HG02884 (cell line): ENCODE measurements at regions not wholly inside any gene's neighbourhood (a gene's known extent, or its start where the extent isn't known, plus 50 kb on each side); places are given as distances from the start of the nearest gene placed in this dataset.
"Not testable (repeated sequence)": the region's sequence is repeated elsewhere in the genome, so short reads cannot be mapped to it uniquely, and the experiment has no call there.

Source experiments
- ATAC-seq: cut with Tn5 transposase; IDR thresholded peaks from one replicate; pipeline ENCODE4 v1.9.1; 2021; ENCODE audit warnings: mild to moderate bottlenecking, moderate library complexity; ENCODE audit not compliant: unreplicated experiment

- ATAC-seq, result no peak
Measured at GRCh38 chr7:68748934-68749900, 849.1 kb upstream of the AUTS2 start.

GRCh38 chr7:68752485-68753178 lies 845.6 kb upstream of the AUTS2 start:
- ATAC-seq, result no peak

- no peak for ATAC-seq
Measured at GRCh38 chr7:68754414-68754813, 843.9 kb upstream of the AUTS2 start.

- ATAC-seq, result no peak
Measured at GRCh38 chr7:68756986-68757495, 841.2 kb upstream of the AUTS2 start.

GRCh38 chr7:68760556-68760955 lies 837.7 kb upstream of the AUTS2 start:
- no peak for ATAC-seq

- ATAC-seq, result no peak
Measured at GRCh38 chr7:68767462-68767861, 830.8 kb upstream of the AUTS2 start.

- no peak for ATAC-seq
Measured at GRCh38 chr7:68770649-68771048, 827.6 kb upstream of the AUTS2 start.

GRCh38 chr7:68776326-68776725 lies 821.9 kb upstream of the AUTS2 start:
- ATAC-seq, result no peak

GRCh38 chr7:68783684-68784083 lies 814.6 kb upstream of the AUTS2 start:
- no peak for ATAC-seq

GRCh38 chr7:68785036-68785435 lies 813.2 kb upstream of the AUTS2 start:
- no peak for ATAC-seq

GRCh38 chr7:68787566-68787965 lies 810.7 kb upstream of the AUTS2 start:
- ATAC-seq, result no peak

GRCh38 chr7:68788529-68788928 lies 809.7 kb upstream of the AUTS2 start:
- ATAC-seq, result not testable (repeated sequence)

- no peak for ATAC-seq
Measured at GRCh38 chr7:68789597-68789996, 808.7 kb upstream of the AUTS2 start.

- no peak for ATAC-seq
Measured at GRCh38 chr7:68792351-68792750, 805.9 kb upstream of the AUTS2 start.

- ATAC-seq, result no peak
Measured at GRCh38 chr7:68793513-68793912, 804.8 kb upstream of the AUTS2 start.

GRCh38 chr7:68800316-68800715 lies 798.0 kb upstream of the AUTS2 start:
- ATAC-seq, result no peak

GRCh38 chr7:68805159-68805558 lies 793.1 kb upstream of the AUTS2 start:
- no peak for ATAC-seq

GRCh38 chr7:68807666-68808065 lies 790.6 kb upstream of the AUTS2 start:
- no peak for ATAC-seq

- no peak for ATAC-seq
Measured at GRCh38 chr7:68813551-68814080, 784.7 kb upstream of the AUTS2 start.

GRCh38 chr7:68816491-68816890 lies 781.8 kb upstream of the AUTS2 start:
- no peak for ATAC-seq

GRCh38 chr7:68820321-68820720 lies 778.0 kb upstream of the AUTS2 start:
- no peak for ATAC-seq

- ATAC-seq, result no peak
Measured at GRCh38 chr7:68821846-68822245, 776.4 kb upstream of the AUTS2 start.
